OCI-LY1 (cell line): ENCODE measurements at regions not wholly inside any gene's neighbourhood (a gene's known extent, or its start where the extent isn't known, plus 50 kb on each side); places are given as distances from the start of the nearest gene placed in this dataset.

Experiments
- CTCF ChIP-seq: fragments of 200-600 bp; sonication (generic), shearing (Covaris generic); IDR thresholded peaks from 2 replicates; pipeline ENCODE4 v1.5.1; 2017; ENCODE audit warnings: mild to moderate bottlenecking, antibody characterized with exemption, low read length, moderate library complexity, mixed read lengths
- EZH2 ChIP-seq: fragments of 200-600 bp; sonication (generic), shearing (Covaris generic); IDR thresholded peaks from 2 replicates; pipeline ENCODE4 v1.8.0; 2017; ENCODE audit warnings: borderline replicate concordance, mixed run types, mild to moderate bottlenecking, antibody characterized with exemption, low read length, moderate library complexity, mixed read lengths

- TF ChIP-seq CTCF (no peak), EZH2 (no peak)
These were observed 229.1 kb downstream of the TM9SF2 start for GRCh38 chr13:99730403-99730802.
